ENCODE measurements at regions not wholly inside any gene's neighbourhood (a gene's known extent, or its start where the extent isn't known, plus 50 kb on each side); places are given as distances from the start of the nearest gene placed in this dataset.

GRCh38 chr2:22897428-22897827 lies 487.6 kb upstream of the KLHL29 start:
- Histone ChIP-seq H3K27me3 (ENCODE audit: control insufficient read depth, insufficient read depth, low read length) (no peaks in the 10 kb centered on the region), H3K36me3 (ENCODE audit: control insufficient read depth, insufficient read depth, low read length) (no peaks in the 10 kb centered on the region), H3K4me3 (ENCODE audit: low read depth, low read length) (no peak overlapping the region), H3K4me1 (ENCODE audit: control insufficient read depth, insufficient read depth, low read length) (no peaks in the 10 kb centered on the region), H3K9me3 (ENCODE audit: control insufficient read depth, insufficient read depth, low read length) (no peaks in the 10 kb centered on the region), H3K27ac (ENCODE audit: low read depth, low read length) (no peak overlapping the region), H3K9ac (ENCODE audit: low read depth, low read length) (no peak overlapping the region)

GRCh38 chr2:22900674-22901073 lies 484.3 kb upstream of the KLHL29 start:
- no peaks in the 10 kb centered on the region for H3K27me3 ChIP-seq (ENCODE audit: control insufficient read depth, insufficient read depth, low read length)
- H3K27ac ChIP-seq (ENCODE audit: low read depth, low read length) = no peak overlapping the region
- H3K4me3 ChIP-seq (ENCODE audit: low read depth, low read length) = no peak overlapping the region
- H3K9ac ChIP-seq (ENCODE audit: low read depth, low read length) = no peak overlapping the region
- H3K9me3 ChIP-seq (ENCODE audit: control insufficient read depth, insufficient read depth, low read length) = no peaks in the 10 kb centered on the region
- H3K36me3 ChIP-seq (ENCODE audit: control insufficient read depth, insufficient read depth, low read length) = no peaks in the 10 kb centered on the region
- H3K4me1 ChIP-seq (ENCODE audit: control insufficient read depth, insufficient read depth, low read length) = no peaks in the 10 kb centered on the region

GRCh38 chr2:22901471-22902179 lies 483.4 kb upstream of the KLHL29 start:
- Histone ChIP-seq H3K9ac (ENCODE audit: low read depth, low read length) (no peak overlapping the region), H3K9me3 (ENCODE audit: control insufficient read depth, insufficient read depth, low read length) (no peaks in the 10 kb centered on the region), H3K36me3 (ENCODE audit: control insufficient read depth, insufficient read depth, low read length) (no peaks in the 10 kb centered on the region), H3K27me3 (ENCODE audit: control insufficient read depth, insufficient read depth, low read length) (no peaks in the 10 kb centered on the region), H3K27ac (ENCODE audit: low read depth, low read length) (no peak overlapping the region), H3K4me3 (ENCODE audit: low read depth, low read length) (no peak overlapping the region), H3K4me1 (ENCODE audit: control insufficient read depth, insufficient read depth, low read length) (no peaks in the 10 kb centered on the region)

GRCh38 chr2:22902180-22902550 lies 482.8 kb upstream of the KLHL29 start:
- H3K27me3 ChIP-seq (ENCODE audit: control insufficient read depth, insufficient read depth, low read length) = no peaks in the 10 kb centered on the region
- no peak overlapping the region for H3K4me3 ChIP-seq (ENCODE audit: low read depth, low read length)
- no peak overlapping the region for H3K27ac ChIP-seq (ENCODE audit: low read depth, low read length)
- H3K36me3 ChIP-seq (ENCODE audit: control insufficient read depth, insufficient read depth, low read length) = no peaks in the 10 kb centered on the region
- H3K9ac ChIP-seq (ENCODE audit: low read depth, low read length) = no peak overlapping the region
- no peaks in the 10 kb centered on the region for H3K9me3 ChIP-seq (ENCODE audit: control insufficient read depth, insufficient read depth, low read length)
- H3K4me1 ChIP-seq (ENCODE audit: control insufficient read depth, insufficient read depth, low read length) = no peaks in the 10 kb centered on the region

GRCh38 chr2:22902662-22903165 lies 482.3 kb upstream of the KLHL29 start:
- Histone ChIP-seq H3K36me3 (ENCODE audit: control insufficient read depth, insufficient read depth, low read length) (no peaks in the 10 kb centered on the region), H3K27ac (ENCODE audit: low read depth, low read length) (no peak overlapping the region), H3K4me3 (ENCODE audit: low read depth, low read length) (no peak overlapping the region), H3K4me1 (ENCODE audit: control insufficient read depth, insufficient read depth, low read length) (no peaks in the 10 kb centered on the region), H3K9me3 (ENCODE audit: control insufficient read depth, insufficient read depth, low read length) (no peaks in the 10 kb centered on the region), H3K9ac (ENCODE audit: low read depth, low read length) (no peak overlapping the region), H3K27me3 (ENCODE audit: control insufficient read depth, insufficient read depth, low read length) (no peaks in the 10 kb centered on the region)

- no peaks in the 10 kb centered on the region for H3K9me3 ChIP-seq (ENCODE audit: control insufficient read depth, insufficient read depth, low read length)
- H3K9ac ChIP-seq (ENCODE audit: low read depth, low read length) = no peak overlapping the region
- no peaks in the 10 kb centered on the region for H3K4me1 ChIP-seq (ENCODE audit: control insufficient read depth, insufficient read depth, low read length)
- no peaks in the 10 kb centered on the region for H3K36me3 ChIP-seq (ENCODE audit: control insufficient read depth, insufficient read depth, low read length)
- no peak overlapping the region for H3K4me3 ChIP-seq (ENCODE audit: low read depth, low read length)
- no peaks in the 10 kb centered on the region for H3K27me3 ChIP-seq (ENCODE audit: control insufficient read depth, insufficient read depth, low read length)
- H3K27ac ChIP-seq (ENCODE audit: low read depth, low read length) = no peak overlapping the region
These were observed 481.4 kb upstream of the KLHL29 start for GRCh38 chr2:22903616-22904015.

GRCh38 chr2:22904126-22904684 lies 480.8 kb upstream of the KLHL29 start:
- H3K36me3 ChIP-seq (ENCODE audit: control insufficient read depth, insufficient read depth, low read length) = no peaks in the 10 kb centered on the region

GRCh38 chr2:22907330-22907729 lies 477.6 kb upstream of the KLHL29 start:
- H3K9me3 ChIP-seq (ENCODE audit: control insufficient read depth, insufficient read depth, low read length) = no peaks in the 10 kb centered on the region
- no peaks in the 10 kb centered on the region for H3K36me3 ChIP-seq (ENCODE audit: control insufficient read depth, insufficient read depth, low read length)
- no peak overlapping the region for H3K4me3 ChIP-seq (ENCODE audit: low read depth, low read length)
- H3K4me1 ChIP-seq (ENCODE audit: control insufficient read depth, insufficient read depth, low read length) = no peaks in the 10 kb centered on the region
- no peak overlapping the region for H3K9ac ChIP-seq (ENCODE audit: low read depth, low read length)
- H3K27me3 ChIP-seq (ENCODE audit: control insufficient read depth, insufficient read depth, low read length) = no peaks in the 10 kb centered on the region
- no peak overlapping the region for H3K27ac ChIP-seq (ENCODE audit: low read depth, low read length)

More at GRCh38 chr2:22904126-22904684, 480.8 kb upstream of the KLHL29 start:
- Histone ChIP-seq H3K4me3 (ENCODE audit: low read depth, low read length) (no peak overlapping the region), H3K27ac (ENCODE audit: low read depth, low read length) (no peak overlapping the region), H3K27me3 (ENCODE audit: control insufficient read depth, insufficient read depth, low read length) (no peaks in the 10 kb centered on the region), H3K9me3 (ENCODE audit: control insufficient read depth, insufficient read depth, low read length) (no peaks in the 10 kb centered on the region), H3K9ac (ENCODE audit: low read depth, low read length) (no peak overlapping the region), H3K4me1 (ENCODE audit: control insufficient read depth, insufficient read depth, low read length) (no peaks in the 10 kb centered on the region)

GRCh38 chr2:22912398-22912797 lies 472.6 kb upstream of the KLHL29 start:
- Histone ChIP-seq H3K27ac (ENCODE audit: low read depth, low read length) (no peak overlapping the region), H3K4me3 (ENCODE audit: low read depth, low read length) (no peak overlapping the region), H3K4me1 (ENCODE audit: control insufficient read depth, insufficient read depth, low read length) (no peaks in the 10 kb centered on the region), H3K27me3 (ENCODE audit: control insufficient read depth, insufficient read depth, low read length) (no peaks in the 10 kb centered on the region), H3K36me3 (ENCODE audit: control insufficient read depth, insufficient read depth, low read length) (no peaks in the 10 kb centered on the region), H3K9ac (ENCODE audit: low read depth, low read length) (no peak overlapping the region), H3K9me3 (ENCODE audit: control insufficient read depth, insufficient read depth, low read length) (no peaks in the 10 kb centered on the region)

GRCh38 chr2:22929998-22930397 lies 455.0 kb upstream of the KLHL29 start:
- Histone ChIP-seq H3K4me1 (ENCODE audit: control insufficient read depth, insufficient read depth, low read length) (no peaks in the 10 kb centered on the region), H3K27ac (ENCODE audit: low read depth, low read length) (no peak overlapping the region), H3K27me3 (ENCODE audit: control insufficient read depth, insufficient read depth, low read length) (no peaks in the 10 kb centered on the region), H3K36me3 (ENCODE audit: control insufficient read depth, insufficient read depth, low read length) (no peaks in the 10 kb centered on the region), H3K9ac (ENCODE audit: low read depth, low read length) (no peak overlapping the region), H3K9me3 (ENCODE audit: control insufficient read depth, insufficient read depth, low read length) (no peaks in the 10 kb centered on the region), H3K4me3 (ENCODE audit: low read depth, low read length) (no peak overlapping the region)

- no peak overlapping the region for H3K4me3 ChIP-seq (ENCODE audit: low read depth, low read length)
- no peak overlapping the region for H3K27ac ChIP-seq (ENCODE audit: low read depth, low read length)
- H3K4me1 ChIP-seq (ENCODE audit: control insufficient read depth, insufficient read depth, low read length) = no peaks in the 10 kb centered on the region
- no peak overlapping the region for H3K9ac ChIP-seq (ENCODE audit: low read depth, low read length)
- H3K9me3 ChIP-seq (ENCODE audit: control insufficient read depth, insufficient read depth, low read length) = no peaks in the 10 kb centered on the region
- H3K36me3 ChIP-seq (ENCODE audit: control insufficient read depth, insufficient read depth, low read length) = no peaks in the 10 kb centered on the region
- H3K27me3 ChIP-seq (ENCODE audit: control insufficient read depth, insufficient read depth, low read length) = no peaks in the 10 kb centered on the region
These were observed 454.2 kb upstream of the KLHL29 start for GRCh38 chr2:22930781-22931180.

Measured in HUES48 (cell line).